ENCODE measurements at regions not wholly inside any gene's neighbourhood (a gene's known extent, or its start where the extent isn't known, plus 50 kb on each side); places are given as distances from the start of the nearest gene placed in this dataset.

DNA sequence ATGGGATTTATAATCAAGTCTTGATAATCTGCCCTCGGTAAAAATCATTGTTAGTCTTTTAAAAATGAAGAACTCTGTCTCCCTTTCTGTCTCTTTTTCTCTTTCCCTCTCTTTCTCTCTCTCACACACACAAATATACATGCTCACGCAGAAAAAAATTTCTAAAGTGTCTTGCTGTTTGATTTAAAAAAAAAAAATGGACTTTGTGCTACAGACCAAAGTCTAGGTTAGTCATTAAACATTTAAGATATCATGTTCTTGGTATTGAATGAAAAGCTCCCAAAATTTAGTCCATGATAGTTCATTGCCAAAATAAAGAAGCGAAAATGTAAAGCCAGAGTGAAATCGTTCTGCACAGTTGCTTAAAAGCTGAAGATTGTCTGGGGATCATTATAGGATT lies 665.8 kb downstream of the SORCS1 start:
- TF ChIP-seq, protein P1, sequence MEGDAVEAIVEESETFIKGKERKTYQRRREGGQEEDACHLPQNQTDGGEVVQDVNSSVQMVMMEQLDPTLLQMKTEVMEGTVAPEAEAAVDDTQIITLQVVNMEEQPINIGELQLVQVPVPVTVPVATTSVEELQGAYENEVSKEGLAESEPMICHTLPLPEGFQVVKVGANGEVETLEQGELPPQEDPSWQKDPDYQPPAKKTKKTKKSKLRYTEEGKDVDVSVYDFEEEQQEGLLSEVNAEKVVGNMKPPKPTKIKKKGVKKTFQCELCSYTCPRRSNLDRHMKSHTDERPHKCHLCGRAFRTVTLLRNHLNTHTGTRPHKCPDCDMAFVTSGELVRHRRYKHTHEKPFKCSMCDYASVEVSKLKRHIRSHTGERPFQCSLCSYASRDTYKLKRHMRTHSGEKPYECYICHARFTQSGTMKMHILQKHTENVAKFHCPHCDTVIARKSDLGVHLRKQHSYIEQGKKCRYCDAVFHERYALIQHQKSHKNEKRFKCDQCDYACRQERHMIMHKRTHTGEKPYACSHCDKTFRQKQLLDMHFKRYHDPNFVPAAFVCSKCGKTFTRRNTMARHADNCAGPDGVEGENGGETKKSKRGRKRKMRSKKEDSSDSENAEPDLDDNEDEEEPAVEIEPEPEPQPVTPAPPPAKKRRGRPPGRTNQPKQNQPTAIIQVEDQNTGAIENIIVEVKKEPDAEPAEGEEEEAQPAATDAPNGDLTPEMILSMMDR (IDR thresholded peaks at IDR 0.05; ENCODE audit: insufficient read depth, missing control alignments), result no peak
- DNase-seq (ENCODE audit: insufficient read length, low spot score) (no peak), FAIRE-seq (no peak)

DNA sequence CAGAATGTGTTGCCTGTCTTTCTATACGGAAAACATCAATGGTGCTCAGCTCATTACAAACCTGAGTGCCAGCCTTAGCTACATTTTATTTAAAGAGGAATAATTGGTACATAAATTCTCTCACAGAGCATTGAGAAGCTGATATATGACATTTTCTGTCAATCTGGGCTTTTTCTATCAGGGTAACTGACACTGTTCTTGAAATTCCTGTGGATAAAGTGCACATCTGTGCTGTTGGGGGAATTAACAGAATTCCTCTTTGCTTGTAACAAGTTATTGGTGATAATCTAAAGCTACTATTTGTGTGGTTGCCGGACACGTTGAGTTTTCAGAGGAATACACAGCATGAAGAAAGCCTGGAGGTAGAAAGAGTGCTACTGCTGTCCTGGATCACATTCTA lies 668.6 kb downstream of the SORCS1 start:
- DNase-seq (ENCODE audit: insufficient read length, low spot score), result no peak
- FAIRE-seq, result no peak
- TF ChIP-seq, protein P1 (IDR thresholded peaks at IDR 0.05; ENCODE audit: insufficient read depth, missing control alignments), result no peak

DNA sequence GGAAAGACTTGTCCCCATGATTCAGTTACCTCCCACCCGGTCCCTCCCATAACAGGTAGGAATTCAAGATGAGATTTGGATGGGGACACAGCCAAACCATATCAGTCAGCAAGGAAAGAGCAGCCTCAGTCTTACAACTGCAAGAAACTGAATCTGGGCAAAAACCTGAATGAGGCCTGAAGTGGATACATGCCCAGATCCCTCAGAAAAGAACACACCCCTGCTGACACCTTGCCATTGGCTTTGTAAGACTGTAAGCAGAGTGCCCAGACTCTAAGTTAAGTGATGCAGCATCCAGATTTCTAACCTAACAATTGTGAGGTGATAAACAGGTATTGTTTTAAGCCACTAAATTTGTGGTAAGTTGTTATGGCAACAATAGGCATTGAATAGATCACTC lies 670.8 kb downstream of the SORCS1 start:
- DNase-seq (ENCODE audit: insufficient read length, low spot score) (no peak), FAIRE-seq (no peak)
- TF ChIP-seq, protein P1 (IDR thresholded peaks at IDR 0.05; ENCODE audit: insufficient read depth, missing control alignments), result no peak

DNA sequence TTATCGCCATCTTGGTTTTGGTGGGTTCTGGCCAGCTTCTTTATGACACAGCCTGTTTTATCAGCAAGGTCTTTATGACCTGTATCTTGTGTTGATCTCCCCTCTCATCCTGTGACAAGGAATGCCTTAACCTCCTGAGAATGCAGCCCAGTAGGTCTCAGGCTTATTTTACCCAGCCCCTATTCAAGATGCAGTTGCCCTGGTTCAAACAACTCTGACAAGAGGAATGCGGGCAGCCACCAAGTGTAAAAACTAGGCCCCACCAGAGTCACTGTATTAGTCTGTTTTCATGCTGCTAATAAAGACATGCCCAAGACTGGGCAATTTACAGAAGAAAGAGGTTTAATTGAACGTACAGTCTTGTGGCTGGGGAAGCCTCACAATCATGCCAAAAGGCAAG lies 671.3 kb downstream of the SORCS1 start:
- TF ChIP-seq, protein P1 (IDR thresholded peaks at IDR 0.05; ENCODE audit: insufficient read depth, missing control alignments), result no peak
- no peak for FAIRE-seq

DNA sequence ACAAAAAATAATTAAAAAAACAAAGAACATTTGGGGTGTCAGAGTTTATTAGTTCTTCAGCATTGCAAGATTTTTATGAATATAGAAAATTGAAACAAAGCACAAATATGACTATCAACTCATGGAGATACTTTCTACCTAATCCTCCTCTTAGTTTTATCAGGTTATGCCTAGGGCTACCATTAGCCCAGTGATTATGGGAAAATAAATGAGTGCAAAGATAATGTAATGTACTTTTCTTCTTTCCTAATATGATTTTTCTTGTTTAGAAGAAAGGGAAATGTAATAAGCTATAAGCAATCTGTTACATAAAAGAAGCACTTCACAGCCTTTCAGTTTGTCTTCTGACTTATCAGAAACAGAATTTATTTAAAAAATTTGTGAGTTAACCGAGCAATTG lies 676.8 kb downstream of the SORCS1 start:
- no peak for FAIRE-seq
- TF ChIP-seq, protein P1 (IDR thresholded peaks at IDR 0.05; ENCODE audit: insufficient read depth, missing control alignments), result no peak
- no peak for DNase-seq (ENCODE audit: insufficient read length, low spot score)

More for the DNA sequence above, 671.3 kb downstream of the SORCS1 start:
- DNase-seq (ENCODE audit: insufficient read length, low spot score), result no peak

DNA sequence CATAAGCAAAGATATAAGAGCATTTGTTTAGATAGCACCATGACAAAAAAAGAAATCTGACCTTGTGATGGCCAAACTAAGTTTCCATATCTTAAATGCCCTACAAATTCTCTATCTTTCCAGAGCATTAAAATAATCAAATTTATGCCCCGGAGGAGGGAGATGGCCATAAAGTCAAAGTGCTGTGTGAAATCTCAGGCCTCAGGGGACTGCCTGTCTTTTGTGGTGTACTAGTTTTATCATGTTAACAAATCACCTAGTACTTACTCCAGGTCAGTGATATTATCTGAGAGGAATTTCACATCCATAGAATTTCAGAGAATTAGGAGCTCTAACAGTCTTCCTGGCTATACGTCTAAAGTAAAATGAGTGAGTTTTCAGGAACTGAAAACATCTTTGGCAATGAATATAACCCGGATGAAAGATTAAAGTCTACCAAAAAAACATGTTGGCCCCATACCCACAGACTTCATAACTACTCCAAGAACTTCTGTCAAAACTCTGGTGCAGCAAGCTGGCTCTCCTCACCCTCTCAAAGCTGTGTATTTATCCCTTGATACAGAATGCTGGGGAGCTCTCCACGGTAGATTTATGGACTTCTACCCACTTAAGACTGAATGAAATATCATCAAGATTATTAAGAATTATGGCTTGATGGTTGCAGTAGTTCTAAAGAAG lies 682.8 kb downstream of the SORCS1 start:
- FAIRE-seq (no peak), DNase-seq (ENCODE audit: insufficient read length, low spot score) (no peak)
- TF ChIP-seq, protein P1 (IDR thresholded peaks at IDR 0.05; ENCODE audit: insufficient read depth, missing control alignments), result no peak

DNA sequence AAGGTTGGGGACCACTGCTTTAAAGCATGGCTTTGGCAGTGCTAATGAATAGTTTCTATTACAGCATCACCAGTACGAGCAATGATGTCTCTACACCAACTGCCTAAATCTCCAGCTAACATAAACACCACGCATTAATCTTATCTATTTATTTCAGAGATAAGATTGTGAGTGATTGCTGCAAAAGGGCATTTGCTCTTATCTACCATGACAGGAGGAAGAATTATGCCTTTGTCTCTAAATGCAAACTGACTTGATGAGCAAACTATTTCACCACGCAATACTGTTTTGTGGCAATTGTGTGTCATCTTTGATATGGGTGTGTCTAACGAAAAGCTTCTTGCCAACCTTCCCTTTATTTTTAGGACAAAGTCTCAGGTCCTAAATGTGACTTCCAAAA lies 684.9 kb downstream of the SORCS1 start:
- TF ChIP-seq, protein P1 (IDR thresholded peaks at IDR 0.05; ENCODE audit: insufficient read depth, missing control alignments), result no peak
- DNase-seq (ENCODE audit: insufficient read length, low spot score) (no peak), FAIRE-seq (no peak)
